Endothelial cell of umbilical vein (primary cell): ENCODE measurements at regions not wholly inside any gene's neighbourhood (a gene's known extent, or its start where the extent isn't known, plus 50 kb on each side); places are given as distances from the start of the nearest gene placed in this dataset.

Source experiments
- BruUV-seq: library from RNA; stranded (reverse); fragments of 400-500 nt; replicated peaks from 2 replicates; lab custom pipeline; 2021; lab: Mats Ljungman, UMichigan
- CTCF ChIA-PET: fragments of 300-600, 350-600 bp; sonication (Branson Sonifier 250); formaldehyde crosslinking; loops from one replicate; lab custom pipeline; 2021; ENCODE audit warnings: antibody characterized with exemption, inconsistent platforms; lab: Charles Lee
- POLR2A ChIA-PET: fragments of 300-600, 350-600 bp; sonication (Branson Sonifier 250); formaldehyde crosslinking; loops from one replicate; lab custom pipeline; 2021; ENCODE audit warnings: antibody characterized with exemption, inconsistent platforms; lab: Charles Lee
- DNase-seq: peaks from one replicate; pipeline ENCODE4 v3.0.0-alpha.2; 2011; ENCODE audit warnings: low read depth, low spot score
- FAIRE-seq: peaks from 2 replicates; lab custom pipeline; 2011; peaks lifted over from hg19 to GRCh38; lab: Jason Lieb, UNC
- H2AFZ ChIP-seq: 2 replicates; pipeline ENCODE4 v1.6.0; 2012; ENCODE audit warnings: low read depth, low read length, control low read depth, inconsistent platforms
- H3K27ac ChIP-seq: 2 replicates; pipeline ENCODE4 v1.5.1; 2011; ENCODE audit warnings: low read depth, mild to moderate bottlenecking, control low read depth, low read length, moderate library complexity; ENCODE audit not compliant: insufficient read depth
- H3K27me3 ChIP-seq, 2 experiments: 2 replicates each; pipeline versions ENCODE4 v1.6.0 to v1.6.1; 2011; ENCODE audit warnings: low read length in 2 of 2, mixed read lengths in 1 of 2; ENCODE audit not compliant: control insufficient read depth in 2 of 2, insufficient read depth in 2 of 2
- H3K36me3 ChIP-seq, 2 experiments: 2 replicates in 1 of 2; 3 replicates in 1 of 2; pipeline ENCODE4 v1.5.1; 2011; ENCODE audit warnings: low read length in 2 of 2, mild to moderate bottlenecking in 1 of 2, moderate library complexity in 1 of 2; ENCODE audit not compliant: control insufficient read depth in 2 of 2, insufficient read depth in 2 of 2; ENCODE audit errors: extremely low read depth in 1 of 2
- H3K4me1 ChIP-seq: 3 replicates; pipeline ENCODE4 v1.5.1; 2011; ENCODE audit warnings: mild to moderate bottlenecking, low read length; ENCODE audit not compliant: control insufficient read depth, insufficient read depth; ENCODE audit errors: extremely low read depth
- H3K4me2 ChIP-seq: 2 replicates; pipeline ENCODE4 v1.6.1; 2011; ENCODE audit warnings: low read length, control low read depth, mixed read lengths; ENCODE audit not compliant: insufficient read depth
- H3K4me3 ChIP-seq, 3 experiments: fragments of 200-600 bp in 1 of 3; sonication (generic), shearing (Covaris generic) in 1 of 3; replicated peaks in 1 of 3; 2 replicates each; pipeline ENCODE4 v1.5.1; 2011 to 2016; ENCODE audit warnings: control low read depth in 3 of 3, low read length in 3 of 3, mild to moderate bottlenecking in 2 of 3, inconsistent platforms in 1 of 3, low read depth in 1 of 3, moderate library complexity in 1 of 3; ENCODE audit not compliant: insufficient read depth in 1 of 3
- H3K79me2 ChIP-seq: 2 replicates; pipeline ENCODE4 v1.6.0; 2012; ENCODE audit warnings: low read length, inconsistent platforms; ENCODE audit not compliant: control insufficient read depth, insufficient read depth
- H3K9ac ChIP-seq: replicated peaks from 2 replicates; pipeline ENCODE3; 2011; ENCODE audit warnings: low read length, control low read depth; ENCODE audit not compliant: insufficient read depth; ENCODE audit errors: extremely low read depth
- H3K9me1 ChIP-seq: replicated peaks from 3 replicates; pipeline ENCODE4 v1.6.0; 2011; ENCODE audit warnings: mild to moderate bottlenecking, low read length; ENCODE audit not compliant: control insufficient read depth, insufficient read depth; ENCODE audit errors: extremely low read depth
- H3K9me3 ChIP-seq: replicated peaks from 2 replicates; pipeline ENCODE4 v1.5.1; 2012; ENCODE audit warnings: low read length, inconsistent platforms; ENCODE audit not compliant: control insufficient read depth, insufficient read depth
- H4K20me1 ChIP-seq: replicated peaks from 2 replicates; pipeline ENCODE3; 2011; ENCODE audit warnings: mild to moderate bottlenecking, low read length; ENCODE audit not compliant: control insufficient read depth, insufficient read depth; ENCODE audit errors: extremely low read depth
- EZH2 ChIP-seq: IDR thresholded peaks from 2 replicates; pipeline ENCODE4 v1.6.1; 2012; ENCODE audit warnings: borderline replicate concordance, low read depth, mild to moderate bottlenecking, moderate library complexity, low read length, inconsistent platforms; ENCODE audit not compliant: severe bottlenecking
- FOS ChIP-seq: IDR thresholded peaks from 2 replicates; pipeline ENCODE4 v1.6.1; 2011; ENCODE audit warnings: mild to moderate bottlenecking, low read length, moderate library complexity, borderline replicate concordance; ENCODE audit not compliant: insufficient read depth
- GATA2 ChIP-seq: IDR thresholded peaks from 2 replicates; pipeline ENCODE4 v1.7.0; 2011; ENCODE audit warnings: low read depth, mild to moderate bottlenecking, moderate library complexity, mixed read lengths, low read length; ENCODE audit not compliant: insufficient read length, insufficient read depth
- JUN ChIP-seq: IDR thresholded peaks from 2 replicates; pipeline ENCODE4 v1.6.1; 2011; ENCODE audit warnings: borderline replicate concordance, low read depth; ENCODE audit not compliant: insufficient read length, insufficient read depth
- MYC ChIP-seq: IDR thresholded peaks from one replicate; pipeline ENCODE4 v1.6.1; 2011; ENCODE audit warnings: mild to moderate bottlenecking, low read depth, low read length
- POLR2A ChIP-seq: IDR thresholded peaks from 2 replicates; pipeline ENCODE4 v1.6.1; 2012; ENCODE audit warnings: low read depth, mild to moderate bottlenecking, control low read depth, low read length
- POLR2AphosphoS5 ChIP-seq: IDR thresholded peaks from 2 replicates; pipeline ENCODE4 v1.6.1; 2012; ENCODE audit warnings: low read depth, mild to moderate bottlenecking, control low read depth, low read length, moderate library complexity; ENCODE audit not compliant: insufficient read depth
- dilution Hi-C: fragments of 300-500 bp; cut with MboI; formaldehyde crosslinking; loops from one replicate; pipeline ENCODE4 v1.15.0; 2019; ENCODE audit warnings: low sequenced_read_pairs; ENCODE audit not compliant: extremely low pct_ligation_motif_present
- intact Hi-C: fragments of 100-400 bp; cut with micrococcal nuclease; formaldehyde crosslinking; loops from one replicate; pipeline ENCODE4 v1.10.0; 2022
- TF ChIP-seq, protein P1 (sequence below), 2 donors: IDR thresholded peaks; 1 replicate in 1 of 2; 2 replicates in 1 of 2; pipeline ENCODE4 v1.5.1; 2011; ENCODE audit warnings: low read length in 2 of 2, mild to moderate bottlenecking in 2 of 2, moderate library complexity in 2 of 2, control low read depth in 1 of 2, inconsistent platforms in 1 of 2, low read depth in 1 of 2; ENCODE audit not compliant: insufficient read depth in 1 of 2; ENCODE audit errors: extremely low read depth in 1 of 2
- TF ChIP-seq, protein P2 (sequence below): IDR thresholded peaks from 2 replicates; pipeline ENCODE4 v1.6.1; 2011; ENCODE audit not compliant: insufficient read depth, insufficient read length

DNA sequence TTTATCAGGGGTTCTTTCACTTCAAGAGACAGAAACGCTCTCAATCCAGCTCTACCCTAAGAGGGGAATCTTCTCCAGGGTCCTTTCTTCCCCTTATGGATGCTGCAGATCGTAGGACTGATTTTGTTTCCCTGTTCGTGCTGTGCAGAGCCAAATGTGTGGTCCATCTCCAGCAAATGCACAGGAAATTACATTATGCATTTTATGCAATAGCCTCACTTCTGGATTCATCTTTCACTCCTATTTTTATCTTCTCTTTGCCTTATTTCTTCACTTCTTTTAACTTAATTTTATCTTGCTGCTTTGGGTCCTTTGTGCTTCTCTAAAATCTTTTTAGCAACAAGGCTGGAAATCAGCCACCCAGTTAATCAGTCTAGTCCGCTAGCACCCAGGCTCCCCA, 184.5 kb upstream of the INHBA start:
- Histone ChIP-seq H3K4me2 (no peak overlapping the region), H3K27ac (no peak overlapping the region), H3K4me1 (no peaks in the 10 kb centered on the region), H3K36me3 (no peaks in the 10 kb centered on the region), H3K9me1 (no peaks in the 10 kb centered on the region), H3K9me3 (no peaks in the 10 kb centered on the region), H3K27me3 (peaks cover 0 to 2% of the 10 kb centered on the region in 2 experiments), H4K20me1 (no peaks in the 10 kb centered on the region), H3K79me2 (no peaks in the 10 kb centered on the region), H3K4me3 (no peak overlapping the region), H3K9ac (no peak overlapping the region), H2AFZ (no peak overlapping the region)
- dilution Hi-C loops (no loop called here), intact Hi-C loops (no loop called here)
- no peak for FAIRE-seq
- ChIA-PET CTCF (interaction anchor here (1.5 kb wide), 1 partner anchor 10 kb away, joined by 8 read pairs; no protein-coding TSS in a partner anchor), POLR2A (no interaction called here)
- no TSS peak for BruUV-seq
- TF ChIP-seq FOS (no peak), JUN (no peak), EZH2 (no peak), POLR2AphosphoS5 (no peak), MYC (no peak), GATA2 (no peak), POLR2A (no peak)
- TF ChIP-seq, protein P1, sequence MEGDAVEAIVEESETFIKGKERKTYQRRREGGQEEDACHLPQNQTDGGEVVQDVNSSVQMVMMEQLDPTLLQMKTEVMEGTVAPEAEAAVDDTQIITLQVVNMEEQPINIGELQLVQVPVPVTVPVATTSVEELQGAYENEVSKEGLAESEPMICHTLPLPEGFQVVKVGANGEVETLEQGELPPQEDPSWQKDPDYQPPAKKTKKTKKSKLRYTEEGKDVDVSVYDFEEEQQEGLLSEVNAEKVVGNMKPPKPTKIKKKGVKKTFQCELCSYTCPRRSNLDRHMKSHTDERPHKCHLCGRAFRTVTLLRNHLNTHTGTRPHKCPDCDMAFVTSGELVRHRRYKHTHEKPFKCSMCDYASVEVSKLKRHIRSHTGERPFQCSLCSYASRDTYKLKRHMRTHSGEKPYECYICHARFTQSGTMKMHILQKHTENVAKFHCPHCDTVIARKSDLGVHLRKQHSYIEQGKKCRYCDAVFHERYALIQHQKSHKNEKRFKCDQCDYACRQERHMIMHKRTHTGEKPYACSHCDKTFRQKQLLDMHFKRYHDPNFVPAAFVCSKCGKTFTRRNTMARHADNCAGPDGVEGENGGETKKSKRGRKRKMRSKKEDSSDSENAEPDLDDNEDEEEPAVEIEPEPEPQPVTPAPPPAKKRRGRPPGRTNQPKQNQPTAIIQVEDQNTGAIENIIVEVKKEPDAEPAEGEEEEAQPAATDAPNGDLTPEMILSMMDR (IDR thresholded peaks at IDR 0.05; ENCODE audit: extremely low read depth in 1 of 2, insufficient read depth in 1 of 2, low read depth in 1 of 2, low read length in 2 of 2) = no peak
- TF ChIP-seq, protein P2, sequence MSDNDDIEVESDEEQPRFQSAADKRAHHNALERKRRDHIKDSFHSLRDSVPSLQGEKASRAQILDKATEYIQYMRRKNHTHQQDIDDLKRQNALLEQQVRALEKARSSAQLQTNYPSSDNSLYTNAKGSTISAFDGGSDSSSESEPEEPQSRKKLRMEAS = no peak
- DNase-seq = no peak
